ENCODE measurements at regions not wholly inside any gene's neighbourhood (a gene's known extent, or its start where the extent isn't known, plus 50 kb on each side); places are given as distances from the start of the nearest gene placed in this dataset.

- no peak overlapping the region for H3K4me3 ChIP-seq (ENCODE audit: insufficient read depth, low read length, poor library complexity, severe bottlenecking)
- H3K9me2 ChIP-seq (replicated peaks; ENCODE audit: insufficient read depth, low read length): no peaks in the 10 kb centered on the region
- H3F3A ChIP-seq (ENCODE audit: insufficient read depth): no peaks in the 10 kb centered on the region
- H3K79me2 ChIP-seq (ENCODE audit: insufficient read depth, low read length): no peaks in the 10 kb centered on the region
- H3K27me3 ChIP-seq (ENCODE audit: low read length): no peaks in the 10 kb centered on the region
- no peaks in the 10 kb centered on the region for H3K36me3 ChIP-seq (ENCODE audit: low read length)
- no peak overlapping the region for H3K9ac ChIP-seq (ENCODE audit: low read length)
- H4K20me1 ChIP-seq (ENCODE audit: low read depth, low read length): no peaks in the 10 kb centered on the region
- H3K27ac ChIP-seq (ENCODE audit: low read depth, low read length): no peak overlapping the region
- H3K9me3 ChIP-seq (ENCODE audit: insufficient read depth, low read length): no peaks in the 10 kb centered on the region
- H3K4me2 ChIP-seq (ENCODE audit: low read depth, low read length, poor library complexity, severe bottlenecking): no peak overlapping the region
- H2AFZ ChIP-seq (ENCODE audit: low read depth, low read length, severe bottlenecking): no peak overlapping the region
- TF ChIP-seq, protein P1, sequence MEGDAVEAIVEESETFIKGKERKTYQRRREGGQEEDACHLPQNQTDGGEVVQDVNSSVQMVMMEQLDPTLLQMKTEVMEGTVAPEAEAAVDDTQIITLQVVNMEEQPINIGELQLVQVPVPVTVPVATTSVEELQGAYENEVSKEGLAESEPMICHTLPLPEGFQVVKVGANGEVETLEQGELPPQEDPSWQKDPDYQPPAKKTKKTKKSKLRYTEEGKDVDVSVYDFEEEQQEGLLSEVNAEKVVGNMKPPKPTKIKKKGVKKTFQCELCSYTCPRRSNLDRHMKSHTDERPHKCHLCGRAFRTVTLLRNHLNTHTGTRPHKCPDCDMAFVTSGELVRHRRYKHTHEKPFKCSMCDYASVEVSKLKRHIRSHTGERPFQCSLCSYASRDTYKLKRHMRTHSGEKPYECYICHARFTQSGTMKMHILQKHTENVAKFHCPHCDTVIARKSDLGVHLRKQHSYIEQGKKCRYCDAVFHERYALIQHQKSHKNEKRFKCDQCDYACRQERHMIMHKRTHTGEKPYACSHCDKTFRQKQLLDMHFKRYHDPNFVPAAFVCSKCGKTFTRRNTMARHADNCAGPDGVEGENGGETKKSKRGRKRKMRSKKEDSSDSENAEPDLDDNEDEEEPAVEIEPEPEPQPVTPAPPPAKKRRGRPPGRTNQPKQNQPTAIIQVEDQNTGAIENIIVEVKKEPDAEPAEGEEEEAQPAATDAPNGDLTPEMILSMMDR (IDR thresholded peaks at IDR 0.05; ENCODE audit: insufficient read depth, low read length, poor library complexity, severe bottlenecking): no peak
- no peak for TF ChIP-seq EZH2phosphoT487 (conservative IDR thresholded peaks at IDR 0.05; ENCODE audit: low read length)
Measured at GRCh38 chr18:65265761-65266160, 485.1 kb upstream of the CDH7 start.

GRCh38 chr18:65260030-65260429 is 490.8 kb upstream of the CDH7 start:
- Histone ChIP-seq H3K27me3 (ENCODE audit: low read length) (no peaks in the 10 kb centered on the region), H2AFZ (ENCODE audit: low read depth, low read length, severe bottlenecking) (no peak overlapping the region), H3K9me2 (replicated peaks; ENCODE audit: insufficient read depth, low read length) (no peaks in the 10 kb centered on the region), H3F3A (ENCODE audit: insufficient read depth) (no peaks in the 10 kb centered on the region), H4K20me1 (ENCODE audit: low read depth, low read length) (no peaks in the 10 kb centered on the region), H3K9ac (ENCODE audit: low read length) (no peak overlapping the region), H3K4me2 (ENCODE audit: low read depth, low read length, poor library complexity, severe bottlenecking) (no peak overlapping the region), H3K79me2 (ENCODE audit: insufficient read depth, low read length) (no peaks in the 10 kb centered on the region), H3K9me3 (ENCODE audit: insufficient read depth, low read length) (no peaks in the 10 kb centered on the region), H3K4me3 (ENCODE audit: insufficient read depth, low read length, poor library complexity, severe bottlenecking) (no peak overlapping the region), H3K36me3 (ENCODE audit: low read length) (no peaks in the 10 kb centered on the region), H3K27ac (ENCODE audit: low read depth, low read length) (no peak overlapping the region)
- TF ChIP-seq, protein P1 (IDR thresholded peaks at IDR 0.05; ENCODE audit: insufficient read depth, low read length, poor library complexity, severe bottlenecking): no peak
- no peak for TF ChIP-seq EZH2phosphoT487 (conservative IDR thresholded peaks at IDR 0.05; ENCODE audit: low read length)

- TF ChIP-seq EZH2phosphoT487 (conservative IDR thresholded peaks at IDR 0.05; ENCODE audit: low read length): no peak
- TF ChIP-seq, protein P1 (IDR thresholded peaks at IDR 0.05; ENCODE audit: insufficient read depth, low read length, poor library complexity, severe bottlenecking): no peak
Measured at GRCh38 chr18:65259403-65259802, 491.4 kb upstream of the CDH7 start.

More at GRCh38 chr18:65259403-65259802, 491.4 kb upstream of the CDH7 start:
- H3K9ac ChIP-seq (ENCODE audit: low read length): no peak overlapping the region
- H3F3A ChIP-seq (ENCODE audit: insufficient read depth): no peaks in the 10 kb centered on the region
- H3K79me2 ChIP-seq (ENCODE audit: insufficient read depth, low read length): no peaks in the 10 kb centered on the region
- no peaks in the 10 kb centered on the region for H4K20me1 ChIP-seq (ENCODE audit: low read depth, low read length)
- no peaks in the 10 kb centered on the region for H3K9me2 ChIP-seq (replicated peaks; ENCODE audit: insufficient read depth, low read length)
- no peak overlapping the region for H3K4me3 ChIP-seq (ENCODE audit: insufficient read depth, low read length, poor library complexity, severe bottlenecking)
- no peaks in the 10 kb centered on the region for H3K9me3 ChIP-seq (ENCODE audit: insufficient read depth, low read length)
- no peak overlapping the region for H3K4me2 ChIP-seq (ENCODE audit: low read depth, low read length, poor library complexity, severe bottlenecking)
- no peak overlapping the region for H2AFZ ChIP-seq (ENCODE audit: low read depth, low read length, severe bottlenecking)
- H3K27ac ChIP-seq (ENCODE audit: low read depth, low read length): no peak overlapping the region
- H3K36me3 ChIP-seq (ENCODE audit: low read length): no peaks in the 10 kb centered on the region
- no peaks in the 10 kb centered on the region for H3K27me3 ChIP-seq (ENCODE audit: low read length)

Measured in SU-DHL-6 (cell line).